ENCODE measurements at regions not wholly inside any gene's neighbourhood (a gene's known extent, or its start where the extent isn't known, plus 50 kb on each side); places are given as distances from the start of the nearest gene placed in this dataset.

GRCh38 chr6:19643713-19644112, 193.5 kb upstream of the ID4 start:
- no peak for DNase-seq

GRCh38 chr6:19655744-19656143, 181.4 kb upstream of the ID4 start:
- no peak for DNase-seq

GRCh38 chr6:19660123-19660910, 176.9 kb upstream of the ID4 start:
- DNase-seq = no peak

GRCh38 chr6:19662911-19663310, 174.3 kb upstream of the ID4 start:
- no peak for DNase-seq

GRCh38 chr6:19663479-19663878, 173.7 kb upstream of the ID4 start:
- DNase-seq = no peak

- DNase-seq = no peak
Measured at GRCh38 chr6:19664050-19664449, 173.1 kb upstream of the ID4 start.

- DNase-seq = no peak
Measured at GRCh38 chr6:19664878-19665612, 172.1 kb upstream of the ID4 start.

- no peak for DNase-seq
Measured at GRCh38 chr6:19665613-19665909, 171.6 kb upstream of the ID4 start.

- no peak for DNase-seq
Measured at GRCh38 chr6:19668710-19669109, 168.5 kb upstream of the ID4 start.

GRCh38 chr6:19669206-19669605, 168.0 kb upstream of the ID4 start:
- DNase-seq = no peak

- no peak for DNase-seq
Measured at GRCh38 chr6:19682859-19683258, 154.3 kb upstream of the ID4 start.

- DNase-seq = no peak
Measured at GRCh38 chr6:19690325-19691075, 146.7 kb upstream of the ID4 start.

- no peak for DNase-seq
Measured at GRCh38 chr6:19691465-19692167, 145.6 kb upstream of the ID4 start.

- DNase-seq = no peak
Measured at GRCh38 chr6:19692506-19693298, 144.5 kb upstream of the ID4 start.

- no peak for DNase-seq
Measured at GRCh38 chr6:19694697-19695096, 142.5 kb upstream of the ID4 start.

GRCh38 chr6:19697744-19698290, 139.4 kb upstream of the ID4 start:
- peak; percentile 23 for DNase-seq

GRCh38 chr6:19699932-19700331, 137.2 kb upstream of the ID4 start:
- DNase-seq = no peak

- no peak for DNase-seq
Measured at GRCh38 chr6:19705606-19706005, 131.6 kb upstream of the ID4 start.

GRCh38 chr6:19712012-19712688, 125.0 kb upstream of the ID4 start:
- DNase-seq = no peak

- no peak for DNase-seq
Measured at GRCh38 chr6:19712998-19713397, 124.2 kb upstream of the ID4 start.

- DNase-seq = no peak
Measured at GRCh38 chr6:19713411-19713810, 123.8 kb upstream of the ID4 start.

- no peak for DNase-seq
Measured at GRCh38 chr6:19713984-19714383, 123.2 kb upstream of the ID4 start.
